ENCODE measurements at regions not wholly inside any gene's neighbourhood (a gene's known extent, or its start where the extent isn't known, plus 50 kb on each side); places are given as distances from the start of the nearest gene placed in this dataset.
"Not testable (repeated sequence)": the region's sequence is repeated elsewhere in the genome, so short reads cannot be mapped to it uniquely, and the experiment has no call there.

DNA sequence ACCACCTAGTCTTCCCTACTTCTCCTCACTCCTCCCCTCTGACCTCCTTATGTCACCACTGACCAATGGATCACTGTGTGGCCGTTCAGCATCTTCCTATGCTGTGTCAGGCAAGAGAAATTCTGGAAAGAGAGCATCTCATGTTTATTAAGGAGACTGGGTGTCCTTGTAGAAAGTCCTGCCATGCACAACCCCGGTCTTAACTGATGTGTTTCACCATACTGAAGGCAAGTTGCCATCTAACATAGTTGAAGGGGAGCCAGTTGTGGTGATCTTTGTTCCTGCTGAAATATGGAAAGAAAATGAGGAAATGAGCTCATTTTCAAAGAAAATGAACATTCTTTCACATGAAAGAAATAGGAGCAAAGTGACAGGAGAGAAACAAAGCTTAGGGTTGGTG lies 167.3 kb downstream of the ANKRD36B start:
- not testable (repeated sequence) for TF ChIP-seq POLR2A (IDR thresholded peaks at IDR 0.05; ENCODE audit: low read depth, low read length); RAD21 (IDR thresholded peaks at IDR 0.05; ENCODE audit: low read length); MAZ (IDR thresholded peaks at IDR 0.05; ENCODE audit: borderline replicate concordance, low read depth, low read length); CEBPB (IDR thresholded peaks at IDR 0.05; ENCODE audit: low read depth, low read length); BHLHE40 (IDR thresholded peaks at IDR 0.05; ENCODE audit: low read depth, low read length); RFX5 (IDR thresholded peaks at IDR 0.05; ENCODE audit: low read depth, low read length)
- TF ChIP-seq, protein P1, sequence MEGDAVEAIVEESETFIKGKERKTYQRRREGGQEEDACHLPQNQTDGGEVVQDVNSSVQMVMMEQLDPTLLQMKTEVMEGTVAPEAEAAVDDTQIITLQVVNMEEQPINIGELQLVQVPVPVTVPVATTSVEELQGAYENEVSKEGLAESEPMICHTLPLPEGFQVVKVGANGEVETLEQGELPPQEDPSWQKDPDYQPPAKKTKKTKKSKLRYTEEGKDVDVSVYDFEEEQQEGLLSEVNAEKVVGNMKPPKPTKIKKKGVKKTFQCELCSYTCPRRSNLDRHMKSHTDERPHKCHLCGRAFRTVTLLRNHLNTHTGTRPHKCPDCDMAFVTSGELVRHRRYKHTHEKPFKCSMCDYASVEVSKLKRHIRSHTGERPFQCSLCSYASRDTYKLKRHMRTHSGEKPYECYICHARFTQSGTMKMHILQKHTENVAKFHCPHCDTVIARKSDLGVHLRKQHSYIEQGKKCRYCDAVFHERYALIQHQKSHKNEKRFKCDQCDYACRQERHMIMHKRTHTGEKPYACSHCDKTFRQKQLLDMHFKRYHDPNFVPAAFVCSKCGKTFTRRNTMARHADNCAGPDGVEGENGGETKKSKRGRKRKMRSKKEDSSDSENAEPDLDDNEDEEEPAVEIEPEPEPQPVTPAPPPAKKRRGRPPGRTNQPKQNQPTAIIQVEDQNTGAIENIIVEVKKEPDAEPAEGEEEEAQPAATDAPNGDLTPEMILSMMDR (conservative IDR thresholded peaks at IDR 0.05; ENCODE audit: low read depth, low read length) = not testable (repeated sequence)
